ENCODE measurements at regions not wholly inside any gene's neighbourhood (a gene's known extent, or its start where the extent isn't known, plus 50 kb on each side); places are given as distances from the start of the nearest gene placed in this dataset.
"Not testable (repeated sequence)": the region's sequence is repeated elsewhere in the genome, so short reads cannot be mapped to it uniquely, and the experiment has no call there.

DNA sequence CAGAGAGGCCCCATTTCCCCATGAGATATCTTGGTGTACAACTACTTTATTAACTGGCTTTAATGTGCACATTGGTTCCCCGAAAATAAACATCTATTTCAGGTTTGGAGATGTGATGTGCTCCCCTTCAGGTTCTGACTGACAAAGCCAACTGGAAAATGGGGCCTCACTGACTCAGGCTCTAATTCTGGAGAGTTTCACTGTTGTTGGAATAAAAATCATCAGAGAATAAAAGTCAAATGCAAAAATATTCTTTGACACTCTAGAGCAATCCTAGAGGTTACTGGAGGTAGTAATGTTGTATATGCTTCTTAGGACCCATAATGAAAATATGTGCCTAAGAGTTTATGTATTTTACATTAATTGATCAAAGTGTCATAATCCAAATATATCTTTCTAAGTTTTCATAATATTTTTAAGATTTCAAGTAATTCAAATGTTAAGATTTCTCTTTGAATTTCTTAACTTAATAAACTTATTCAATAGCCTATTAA lies 189.9 kb upstream of the COL3A1 start:
- Histone ChIP-seq H3K4me1 (peaks cover 0 to 12% (median 0%) of the 10 kb centered on the region in 10 experiments; a peak in 3 of 20 replicates), H3K9ac (no peak overlapping the region), H3K4me3 (no peak overlapping the region), H3K4me2 (no peak overlapping the region), H3K27ac (no peak overlapping the region), H3K36me3 (no peaks in the 10 kb centered on the region), H3K9me3 (replicated peaks in 1 of 11) (no peaks in the 10 kb centered on the region), H3K27me3 (no peaks in the 10 kb centered on the region), H4K20me1 (no peaks in the 10 kb centered on the region)
- no peak for TF ChIP-seq Cebpa-rat (IDR thresholded peaks at IDR 0.05)

DNA sequence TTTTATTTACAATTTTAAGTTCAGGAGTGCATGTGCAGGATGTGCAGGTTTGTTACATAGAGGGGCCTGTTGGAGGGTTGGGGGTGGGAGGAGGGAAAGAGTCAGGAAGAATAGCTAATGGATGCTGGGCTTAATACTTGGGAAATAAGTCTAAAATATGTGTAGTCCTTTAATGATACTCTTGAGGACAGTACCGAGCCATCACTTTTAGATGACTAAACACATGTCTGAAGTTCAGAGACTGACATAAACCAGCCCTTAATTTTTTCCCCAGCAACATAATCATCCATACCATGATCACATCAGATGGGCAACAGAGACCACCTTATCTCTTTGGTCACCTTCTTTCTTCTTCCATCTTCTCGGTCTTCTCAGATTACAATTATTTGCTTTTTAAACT lies 189.1 kb upstream of the COL3A1 start:
- no peak for TF ChIP-seq Cebpa-rat (IDR thresholded peaks at IDR 0.05)
- H3K4me1 ChIP-seq: peaks cover 0 to 12% (median 0%) of the 10 kb centered on the region in 10 experiments; a peak in 3 of 20 replicates
- H3K27ac ChIP-seq: no peak overlapping the region
- no peaks in the 10 kb centered on the region for H3K9me3 ChIP-seq (replicated peaks in 1 of 11)
- no peak overlapping the region for H3K4me2 ChIP-seq
- H3K9ac ChIP-seq: no peak overlapping the region
- H3K4me3 ChIP-seq: no peak overlapping the region
- no peaks in the 10 kb centered on the region for H4K20me1 ChIP-seq
- no peaks in the 10 kb centered on the region for H3K36me3 ChIP-seq
- no peaks in the 10 kb centered on the region for H3K27me3 ChIP-seq

DNA sequence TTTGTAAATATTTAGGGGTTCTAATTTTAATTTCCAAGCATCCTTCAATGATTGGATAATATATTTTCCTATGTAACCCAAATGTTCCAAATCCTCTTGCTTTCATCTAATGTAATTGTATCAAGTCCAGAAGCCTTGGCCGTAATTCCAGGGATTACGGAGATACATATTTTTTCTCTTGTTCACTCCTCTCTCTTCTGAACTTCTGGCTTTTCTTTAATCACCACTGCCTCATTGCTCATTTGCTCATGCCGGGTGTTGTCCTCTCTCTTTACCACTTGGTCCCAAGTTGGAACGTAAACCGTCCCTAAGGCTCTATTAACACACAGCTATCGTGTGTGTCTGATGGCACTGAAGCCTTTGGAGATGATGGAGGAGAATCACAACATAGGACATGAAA lies 188.7 kb upstream of the COL3A1 start:
- TF ChIP-seq Cebpa-rat (IDR thresholded peaks at IDR 0.05): no peak
- Histone ChIP-seq H3K9me3 (replicated peaks in 1 of 11) (no peaks in the 10 kb centered on the region), H3K4me3 (no peak overlapping the region), H4K20me1 (no peaks in the 10 kb centered on the region), H3K4me2 (no peak overlapping the region), H3K4me1 (peaks cover 0 to 12% (median 0%) of the 10 kb centered on the region in 10 experiments; a peak in 3 of 20 replicates), H3K27ac (no peak overlapping the region), H3K36me3 (no peaks in the 10 kb centered on the region), H3K27me3 (no peaks in the 10 kb centered on the region), H3K9ac (no peak overlapping the region)

DNA sequence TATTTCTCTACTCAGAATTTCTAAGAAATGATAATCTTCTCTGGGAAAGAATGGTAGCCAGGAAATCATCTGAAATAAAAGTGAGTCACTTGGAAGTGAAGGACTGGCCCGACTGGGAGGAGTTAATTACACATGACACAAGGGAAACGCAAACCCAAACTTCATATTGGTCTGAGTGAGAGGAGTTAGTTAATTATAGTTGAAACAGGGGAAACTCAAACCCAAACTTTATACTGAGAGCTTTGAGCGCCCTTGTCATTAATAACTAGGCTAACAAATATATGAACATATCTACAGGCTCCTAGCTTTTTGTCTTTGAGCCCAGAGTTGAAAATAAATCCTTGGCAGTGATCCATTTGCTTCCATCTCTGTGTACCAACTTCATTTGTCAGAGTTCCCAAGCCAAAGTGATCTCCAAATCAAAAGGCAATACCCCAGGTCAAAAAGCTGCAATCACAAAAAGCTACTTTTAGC lies 187.8 kb upstream of the COL3A1 start:
- no peaks in the 10 kb centered on the region for H4K20me1 ChIP-seq
- no peak for TF ChIP-seq Cebpa-rat (IDR thresholded peaks at IDR 0.05)
- no peak overlapping the region for H3K4me3 ChIP-seq
- no peaks in the 10 kb centered on the region for H3K27me3 ChIP-seq
- no peak overlapping the region for H3K27ac ChIP-seq
- no peak overlapping the region for H3K9ac ChIP-seq
- no peak overlapping the region for H3K4me2 ChIP-seq
- no peaks in the 10 kb centered on the region for H3K9me3 ChIP-seq (replicated peaks in 1 of 11)
- peaks cover 0 to 12% (median 0%) of the 10 kb centered on the region in 10 experiments; a peak in 3 of 20 replicates for H3K4me1 ChIP-seq
- H3K36me3 ChIP-seq: no peaks in the 10 kb centered on the region

DNA sequence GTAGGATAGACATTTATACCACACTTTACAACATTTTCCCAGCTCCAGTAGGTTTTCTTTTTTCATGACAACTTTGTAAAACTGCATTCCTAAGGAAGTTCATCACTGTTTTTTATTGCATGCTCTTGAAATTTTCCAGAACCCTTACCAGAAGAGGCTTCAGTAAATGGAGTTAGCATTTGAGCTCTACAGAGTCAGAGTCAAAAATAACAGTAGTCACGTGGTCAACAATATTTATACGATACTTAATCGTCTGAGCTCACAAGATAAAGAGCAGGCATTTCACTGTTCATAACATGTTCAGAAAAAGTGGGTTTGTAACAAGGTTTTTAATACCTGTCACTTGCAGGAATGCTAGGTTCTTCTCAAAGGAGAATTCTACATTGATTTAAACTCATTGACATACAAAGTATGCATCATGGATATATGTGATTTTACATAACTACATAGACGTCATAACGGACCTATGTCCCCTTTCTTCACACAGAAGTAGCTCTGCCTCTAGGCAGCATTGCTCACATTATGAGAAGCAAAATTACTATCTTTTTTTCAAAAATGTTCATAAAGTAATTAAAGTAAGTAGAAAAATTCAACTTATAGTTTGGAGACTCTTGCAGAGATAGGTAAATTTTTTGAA lies 187.0 kb upstream of the COL3A1 start:
- no peak overlapping the region for H3K27ac ChIP-seq
- no peaks in the 10 kb centered on the region for H4K20me1 ChIP-seq
- H3K4me1 ChIP-seq: peaks cover 0 to 12% (median 0%) of the 10 kb centered on the region in 10 experiments; a peak in 3 of 20 replicates
- no peak for TF ChIP-seq Cebpa-rat (IDR thresholded peaks at IDR 0.05)
- no peak overlapping the region for H3K4me3 ChIP-seq
- no peaks in the 10 kb centered on the region for H3K36me3 ChIP-seq
- no peaks in the 10 kb centered on the region for H3K27me3 ChIP-seq
- H3K4me2 ChIP-seq: no peak overlapping the region
- no peaks in the 10 kb centered on the region for H3K9me3 ChIP-seq (replicated peaks in 1 of 11)
- no peak overlapping the region for H3K9ac ChIP-seq

DNA sequence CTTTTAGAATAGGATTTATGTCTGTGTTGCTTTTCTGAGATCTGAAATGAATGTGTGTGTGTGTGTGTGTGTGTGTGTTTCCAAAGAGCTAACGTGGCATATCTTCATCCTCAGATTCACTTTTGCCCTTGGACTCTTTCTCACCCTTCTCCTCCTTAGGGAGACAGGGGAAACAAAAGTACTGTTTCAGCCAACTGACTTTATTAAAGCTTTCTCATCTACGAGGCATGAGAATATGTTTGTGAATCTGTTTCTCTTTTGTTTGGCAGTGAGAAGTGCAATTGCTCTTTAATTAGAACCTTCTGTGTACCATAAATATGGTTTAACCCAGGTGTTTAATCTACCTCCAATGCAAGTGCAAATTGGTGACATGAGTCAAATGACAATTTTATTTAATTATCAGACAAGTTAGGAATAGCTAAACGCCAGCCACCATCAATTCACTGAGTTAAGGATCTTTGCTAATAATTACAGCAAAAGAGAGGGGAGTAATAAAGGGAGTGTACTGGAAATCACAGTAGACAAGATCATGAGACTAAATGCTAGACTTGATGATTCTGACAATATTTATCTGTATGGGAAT lies 186.4 kb upstream of the COL3A1 start:
- H3K27ac ChIP-seq: no peak overlapping the region
- no peak for TF ChIP-seq Cebpa-rat (IDR thresholded peaks at IDR 0.05)
- H3K27me3 ChIP-seq: no peaks in the 10 kb centered on the region
- H4K20me1 ChIP-seq: no peaks in the 10 kb centered on the region
- H3K4me1 ChIP-seq: peaks cover 0 to 12% (median 0%) of the 10 kb centered on the region in 10 experiments; a peak in 3 of 20 replicates
- H3K9me3 ChIP-seq (replicated peaks in 1 of 11): no peaks in the 10 kb centered on the region
- no peaks in the 10 kb centered on the region for H3K36me3 ChIP-seq
- no peak overlapping the region for H3K9ac ChIP-seq
- H3K4me3 ChIP-seq: no peak overlapping the region
- H3K4me2 ChIP-seq: no peak overlapping the region

DNA sequence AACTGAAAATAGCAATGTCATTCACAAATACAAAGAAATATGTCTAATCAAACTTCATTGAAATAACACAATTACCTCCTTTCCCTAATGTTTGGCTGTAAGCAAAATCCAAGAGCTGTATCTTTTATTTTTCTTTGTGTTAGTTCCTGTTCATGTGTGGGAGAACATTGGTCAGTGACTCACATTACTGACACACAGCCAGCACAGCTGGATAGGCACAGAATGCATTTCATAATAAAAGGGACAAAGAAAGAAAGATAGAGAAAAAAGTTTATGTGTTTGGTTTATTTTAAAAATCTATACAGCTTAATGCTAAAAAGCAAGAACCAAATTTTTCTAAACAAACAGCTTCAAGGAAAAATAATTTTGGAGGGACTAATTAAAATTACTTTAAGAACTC lies 185.6 kb upstream of the COL3A1 start:
- 0 out of 22 replicates have a peak overlapping the region, but pooled peaks of 1 of the 11 experiments have one; percentile 19 for H3K4me2 ChIP-seq
- H3K27ac ChIP-seq: no peak overlapping the region
- H3K27me3 ChIP-seq: no peaks in the 10 kb centered on the region
- no peak overlapping the region for H3K4me3 ChIP-seq
- no peaks in the 10 kb centered on the region for H3K9me3 ChIP-seq (replicated peaks in 1 of 11)
- no peaks in the 10 kb centered on the region for H3K36me3 ChIP-seq
- H3K4me1 ChIP-seq: peaks cover 0 to 12% (median 0%) of the 10 kb centered on the region in 10 experiments; a peak in 3 of 20 replicates
- no peak overlapping the region for H3K9ac ChIP-seq
- no peak for TF ChIP-seq Cebpa-rat (IDR thresholded peaks at IDR 0.05)
- no peaks in the 10 kb centered on the region for H4K20me1 ChIP-seq

DNA sequence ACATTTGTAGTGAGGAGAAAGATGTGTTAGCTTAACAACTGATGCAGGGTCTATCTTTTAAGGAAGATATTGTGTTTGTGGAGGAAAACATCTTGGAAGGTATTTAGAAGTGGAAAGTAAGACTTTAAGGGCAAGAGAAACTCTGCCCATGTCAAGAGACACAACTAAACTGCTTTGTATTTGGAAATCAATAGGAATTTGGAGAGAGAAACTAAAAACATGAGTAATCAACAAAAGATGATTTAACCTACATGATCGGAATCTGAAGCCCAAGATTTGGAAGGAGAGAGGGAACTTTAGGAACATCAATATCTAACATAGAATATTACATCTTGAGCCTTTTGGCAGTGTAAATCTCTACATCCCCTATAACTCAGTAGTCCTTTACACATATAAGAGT lies 184.2 kb upstream of the COL3A1 start:
- peaks cover 0 to 12% (median 0%) of the 10 kb centered on the region in 10 experiments; a peak in 3 of 20 replicates for H3K4me1 ChIP-seq
- no peaks in the 10 kb centered on the region for H4K20me1 ChIP-seq
- H3K4me3 ChIP-seq: no peak overlapping the region

DNA sequence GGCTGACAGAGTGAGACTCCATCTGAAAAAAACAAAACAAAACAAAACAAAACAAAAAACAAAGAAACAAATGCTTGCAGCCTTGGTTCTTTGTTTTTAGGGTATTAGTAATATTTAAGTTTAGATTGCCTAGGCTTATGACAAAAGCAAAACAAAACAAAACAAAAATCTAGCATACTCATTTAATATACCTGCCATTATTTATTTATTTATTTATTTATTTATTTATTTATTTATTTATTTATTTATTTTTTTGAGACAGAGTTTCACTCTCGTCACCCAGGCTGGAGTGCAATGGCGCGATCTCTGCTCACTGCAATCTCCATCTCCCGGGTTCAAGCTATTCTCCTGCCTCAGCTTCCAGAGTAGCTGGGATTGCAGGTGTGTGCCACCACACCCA lies 179.7 kb upstream of the COL3A1 start:
- H3K27ac ChIP-seq; H3K4me1 ChIP-seq; H3K9me3 ChIP-seq (replicated peaks in 1 of 11); H4K20me1 ChIP-seq; H3K9ac ChIP-seq; H3K36me3 ChIP-seq; H3K27me3 ChIP-seq; H3K4me3 ChIP-seq; H3K4me2 ChIP-seq: not testable (repeated sequence)

More for the DNA sequence above, 184.2 kb upstream of the COL3A1 start:
- no peaks in the 10 kb centered on the region for H3K9me3 ChIP-seq (replicated peaks in 1 of 11)
- no peak for TF ChIP-seq Cebpa-rat (IDR thresholded peaks at IDR 0.05)
- H3K27ac ChIP-seq: no peak overlapping the region
- H3K27me3 ChIP-seq: no peaks in the 10 kb centered on the region
- H3K36me3 ChIP-seq: no peaks in the 10 kb centered on the region
- H3K4me2 ChIP-seq: no peak overlapping the region
- no peak overlapping the region for H3K9ac ChIP-seq

DNA sequence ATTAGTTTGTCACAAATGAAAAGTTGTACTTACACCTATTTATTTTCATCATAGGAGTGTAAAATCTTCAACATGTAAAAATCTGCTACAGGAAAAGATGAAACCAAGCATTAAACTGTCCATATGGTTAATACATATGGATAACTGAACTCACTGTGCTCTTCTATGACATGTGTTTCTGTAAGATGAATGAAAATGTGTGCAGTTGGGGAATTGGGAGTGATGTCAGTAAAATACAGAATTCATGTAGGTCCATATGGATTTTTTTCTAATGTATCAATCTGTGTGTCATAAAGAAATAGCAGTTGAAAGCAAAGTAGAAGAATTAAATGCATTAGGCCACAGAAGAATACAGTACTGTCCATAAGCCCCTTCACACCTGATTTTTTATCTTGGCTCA lies 178.4 kb upstream of the COL3A1 start:
- H3K36me3 ChIP-seq: no peaks in the 10 kb centered on the region
- no peak overlapping the region for H3K4me2 ChIP-seq
- H3K27ac ChIP-seq: no peak overlapping the region
- H3K4me3 ChIP-seq: no peak overlapping the region
- H3K27me3 ChIP-seq: no peaks in the 10 kb centered on the region
- 0 out of 22 replicates have a peak, but pooled peaks cover 0 to 5% (median 0%) of the 10 kb centered on the region in 11 experiments for H3K9me3 ChIP-seq (replicated peaks in 1 of 11)
- no peaks in the 10 kb centered on the region for H3K4me1 ChIP-seq
- H4K20me1 ChIP-seq: no peaks in the 10 kb centered on the region
- no peak overlapping the region for H3K9ac ChIP-seq
- TF ChIP-seq Cebpa-rat (IDR thresholded peaks at IDR 0.05): no peak

All from BLaER1 treated with 17β-estradiol and CSF1 and Interleukin-3, amounts not matched to agents 10 nM and 100 nM (cell line).